ENCODE measurements at regions not wholly inside any gene's neighbourhood (a gene's known extent, or its start where the extent isn't known, plus 50 kb on each side); places are given as distances from the start of the nearest gene placed in this dataset.

GRCh38 chr3:13215940-13216546 is 142.8 kb upstream of the IQSEC1 start:
- no peaks in the 10 kb centered on the region for H3K36me3 ChIP-seq (ENCODE audit: control insufficient read depth, insufficient read depth, low read length)
- no peaks in the 10 kb centered on the region for H3K27me3 ChIP-seq (ENCODE audit: control insufficient read depth, insufficient read depth, low read length)
- H3K9me3 ChIP-seq (ENCODE audit: control insufficient read depth, insufficient read depth, low read depth, low read length): no peaks in the 10 kb centered on the region
- peaks cover 7% of the 10 kb centered on the region; the same call in 1 of the 2 replicates for H3K4me1 ChIP-seq (ENCODE audit: control insufficient read depth, insufficient read depth, low read length)
- H3K9ac ChIP-seq (ENCODE audit: low read length): no peak overlapping the region
- no peak overlapping the region for H3K4me3 ChIP-seq (ENCODE audit: low read depth, low read length)
- H3K27ac ChIP-seq (ENCODE audit: low read depth, low read length): no peak overlapping the region

DNA sequence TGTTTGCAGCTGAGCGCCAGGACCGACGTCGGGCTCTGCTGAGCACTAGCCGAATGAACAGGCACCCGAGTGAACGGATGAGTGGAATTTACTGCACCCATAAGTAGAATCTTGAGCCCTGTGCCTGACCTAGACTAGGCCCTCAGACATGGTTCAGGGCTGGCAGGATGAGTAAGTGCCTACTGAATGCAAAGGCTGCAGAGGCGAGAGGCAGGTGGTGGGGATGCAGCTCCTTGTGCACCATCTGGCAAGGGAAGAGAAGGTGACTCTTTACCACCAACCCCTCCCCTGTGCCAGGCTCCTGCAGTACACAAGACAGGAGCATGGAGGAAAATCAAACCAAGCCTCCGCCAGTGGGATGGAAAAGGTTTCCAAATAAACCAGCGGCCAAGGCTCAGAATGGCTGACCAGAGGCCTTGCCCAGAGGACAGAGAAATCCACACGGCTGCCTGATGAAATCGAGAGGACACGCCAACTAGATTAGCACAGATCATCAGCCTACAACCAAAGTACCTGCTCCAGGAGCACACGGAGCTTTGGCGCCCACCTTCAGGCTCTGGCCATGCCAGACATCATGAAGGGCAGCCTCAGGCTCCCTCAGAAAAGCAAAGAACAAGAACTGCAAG is 141.7 kb upstream of the IQSEC1 start:
- Histone ChIP-seq H3K9me3 (ENCODE audit: control insufficient read depth, insufficient read depth, low read depth, low read length) (no peaks in the 10 kb centered on the region), H3K4me1 (ENCODE audit: control insufficient read depth, insufficient read depth, low read length) (no peaks in the 10 kb centered on the region), H3K36me3 (ENCODE audit: control insufficient read depth, insufficient read depth, low read length) (no peaks in the 10 kb centered on the region), H3K4me3 (ENCODE audit: low read depth, low read length) (no peak overlapping the region), H3K9ac (ENCODE audit: low read length) (no peak overlapping the region), H3K27me3 (ENCODE audit: control insufficient read depth, insufficient read depth, low read length) (no peaks in the 10 kb centered on the region), H3K27ac (ENCODE audit: low read depth, low read length) (no peak overlapping the region)

DNA sequence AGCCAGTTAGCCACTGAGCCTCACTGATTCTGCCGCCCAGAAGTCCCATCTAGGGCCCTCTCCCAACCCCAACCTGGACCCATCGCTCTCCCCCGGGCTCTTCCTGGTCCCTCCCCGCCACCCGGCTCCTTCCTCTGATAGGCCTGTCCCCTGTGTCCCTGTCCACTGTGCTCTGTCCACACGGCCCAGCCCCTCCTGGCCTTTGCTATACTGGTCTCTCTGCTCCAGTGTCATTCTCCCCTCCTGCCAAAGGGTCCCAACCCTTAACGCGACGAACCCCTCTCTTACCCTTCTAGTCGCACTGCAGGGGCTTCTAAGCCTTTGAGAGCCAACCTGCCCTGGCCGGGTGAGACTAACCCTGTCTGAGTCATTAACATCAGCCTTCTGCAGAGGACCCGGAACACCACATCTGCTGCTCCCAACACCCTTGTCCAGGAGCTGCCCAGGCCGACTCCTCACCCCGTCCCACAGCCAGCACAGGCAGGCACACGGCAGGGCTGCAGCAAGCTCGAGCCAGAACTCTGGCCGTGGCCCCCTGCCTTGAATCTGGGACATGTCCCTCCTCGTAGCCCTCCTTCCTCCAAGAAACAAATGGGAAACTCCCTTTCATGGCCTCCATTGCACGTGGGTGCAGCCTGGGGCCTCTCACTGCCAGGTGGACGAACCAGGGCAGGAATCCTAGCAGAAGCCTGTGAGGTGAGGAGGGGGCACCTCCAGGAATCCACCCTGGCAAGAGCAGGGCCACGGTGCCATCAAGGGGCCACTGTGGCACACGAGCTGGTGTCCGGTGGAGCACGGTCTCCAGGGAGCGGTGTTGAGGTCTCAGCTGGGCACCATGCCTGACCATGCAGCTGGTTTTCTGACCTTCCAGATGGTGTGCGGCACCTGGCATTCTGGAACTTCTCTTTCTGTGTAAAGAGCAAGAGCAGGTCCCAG is 140.9 kb upstream of the IQSEC1 start:
- no peaks in the 10 kb centered on the region for H3K9me3 ChIP-seq (ENCODE audit: control insufficient read depth, insufficient read depth, low read depth, low read length)
- no peak overlapping the region for H3K27ac ChIP-seq (ENCODE audit: low read depth, low read length)
- no peaks in the 10 kb centered on the region for H3K36me3 ChIP-seq (ENCODE audit: control insufficient read depth, insufficient read depth, low read length)
- no peak overlapping the region for H3K9ac ChIP-seq (ENCODE audit: low read length)
- no peak overlapping the region for H3K4me3 ChIP-seq (ENCODE audit: low read depth, low read length)
- H3K27me3 ChIP-seq (ENCODE audit: control insufficient read depth, insufficient read depth, low read length): no peaks in the 10 kb centered on the region
- H3K4me1 ChIP-seq (ENCODE audit: control insufficient read depth, insufficient read depth, low read length): no peaks in the 10 kb centered on the region; the same call in 1 of the 2 replicates

- Histone ChIP-seq H3K4me1 (ENCODE audit: control insufficient read depth, insufficient read depth, low read length) (no peaks in the 10 kb centered on the region; the same call in 1 of the 2 replicates), H3K9me3 (ENCODE audit: control insufficient read depth, insufficient read depth, low read depth, low read length) (no peaks in the 10 kb centered on the region), H3K27me3 (ENCODE audit: control insufficient read depth, insufficient read depth, low read length) (no peaks in the 10 kb centered on the region), H3K9ac (ENCODE audit: low read length) (no peak overlapping the region), H3K27ac (ENCODE audit: low read depth, low read length) (no peak overlapping the region), H3K36me3 (ENCODE audit: control insufficient read depth, insufficient read depth, low read length) (no peaks in the 10 kb centered on the region), H3K4me3 (ENCODE audit: low read depth, low read length) (no peak overlapping the region)
Measured at GRCh38 chr3:13213490-13213889, 140.3 kb upstream of the IQSEC1 start.

- Histone ChIP-seq H3K4me1 (ENCODE audit: control insufficient read depth, insufficient read depth, low read length) (no peaks in the 10 kb centered on the region; the same call in 1 of the 2 replicates), H3K9ac (ENCODE audit: low read length) (no peak overlapping the region), H3K36me3 (ENCODE audit: control insufficient read depth, insufficient read depth, low read length) (no peaks in the 10 kb centered on the region), H3K27ac (ENCODE audit: low read depth, low read length) (no peak overlapping the region), H3K9me3 (ENCODE audit: control insufficient read depth, insufficient read depth, low read depth, low read length) (no peaks in the 10 kb centered on the region), H3K4me3 (ENCODE audit: low read depth, low read length) (no peak overlapping the region), H3K27me3 (ENCODE audit: control insufficient read depth, insufficient read depth, low read length) (no peaks in the 10 kb centered on the region)
Measured at GRCh38 chr3:13211605-13212210, 138.5 kb upstream of the IQSEC1 start.

- Histone ChIP-seq H3K27ac (ENCODE audit: low read depth, low read length) (no peak overlapping the region), H3K27me3 (ENCODE audit: control insufficient read depth, insufficient read depth, low read length) (no peaks in the 10 kb centered on the region), H3K4me3 (ENCODE audit: low read depth, low read length) (no peak overlapping the region), H3K36me3 (ENCODE audit: control insufficient read depth, insufficient read depth, low read length) (no peaks in the 10 kb centered on the region), H3K9ac (ENCODE audit: low read length) (no peak overlapping the region), H3K4me1 (ENCODE audit: control insufficient read depth, insufficient read depth, low read length) (no peaks in the 10 kb centered on the region; the same call in 1 of the 2 replicates), H3K9me3 (ENCODE audit: control insufficient read depth, insufficient read depth, low read depth, low read length) (no peaks in the 10 kb centered on the region)
Measured at GRCh38 chr3:13210221-13210975, 137.2 kb upstream of the IQSEC1 start.

DNA sequence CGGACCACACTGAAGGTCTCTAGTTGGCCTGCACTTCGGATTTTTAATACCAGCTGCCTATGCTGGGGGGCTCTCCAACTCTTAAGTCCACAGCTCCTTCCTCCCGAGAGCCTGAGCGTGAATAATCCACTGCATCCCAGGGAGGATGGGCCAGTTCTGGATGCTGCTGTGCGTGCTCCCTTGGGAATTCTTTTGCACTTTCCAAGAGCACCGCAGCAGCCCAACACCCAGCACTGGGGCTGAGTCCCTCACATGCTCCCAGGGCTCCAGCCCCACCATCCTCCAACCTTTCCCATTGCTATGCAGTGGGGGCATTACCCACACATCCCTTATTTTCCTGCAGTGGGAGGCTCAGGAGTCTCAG is 136.4 kb upstream of the IQSEC1 start:
- no peak overlapping the region for H3K27ac ChIP-seq (ENCODE audit: low read depth, low read length)
- no peak overlapping the region for H3K9ac ChIP-seq (ENCODE audit: low read length)
- H3K4me1 ChIP-seq (ENCODE audit: control insufficient read depth, insufficient read depth, low read length): no peaks in the 10 kb centered on the region; the same call in 1 of the 2 replicates
- no peaks in the 10 kb centered on the region for H3K9me3 ChIP-seq (ENCODE audit: control insufficient read depth, insufficient read depth, low read depth, low read length)
- H3K36me3 ChIP-seq (ENCODE audit: control insufficient read depth, insufficient read depth, low read length): no peaks in the 10 kb centered on the region
- H3K4me3 ChIP-seq (ENCODE audit: low read depth, low read length): no peak overlapping the region
- no peaks in the 10 kb centered on the region for H3K27me3 ChIP-seq (ENCODE audit: control insufficient read depth, insufficient read depth, low read length)

DNA sequence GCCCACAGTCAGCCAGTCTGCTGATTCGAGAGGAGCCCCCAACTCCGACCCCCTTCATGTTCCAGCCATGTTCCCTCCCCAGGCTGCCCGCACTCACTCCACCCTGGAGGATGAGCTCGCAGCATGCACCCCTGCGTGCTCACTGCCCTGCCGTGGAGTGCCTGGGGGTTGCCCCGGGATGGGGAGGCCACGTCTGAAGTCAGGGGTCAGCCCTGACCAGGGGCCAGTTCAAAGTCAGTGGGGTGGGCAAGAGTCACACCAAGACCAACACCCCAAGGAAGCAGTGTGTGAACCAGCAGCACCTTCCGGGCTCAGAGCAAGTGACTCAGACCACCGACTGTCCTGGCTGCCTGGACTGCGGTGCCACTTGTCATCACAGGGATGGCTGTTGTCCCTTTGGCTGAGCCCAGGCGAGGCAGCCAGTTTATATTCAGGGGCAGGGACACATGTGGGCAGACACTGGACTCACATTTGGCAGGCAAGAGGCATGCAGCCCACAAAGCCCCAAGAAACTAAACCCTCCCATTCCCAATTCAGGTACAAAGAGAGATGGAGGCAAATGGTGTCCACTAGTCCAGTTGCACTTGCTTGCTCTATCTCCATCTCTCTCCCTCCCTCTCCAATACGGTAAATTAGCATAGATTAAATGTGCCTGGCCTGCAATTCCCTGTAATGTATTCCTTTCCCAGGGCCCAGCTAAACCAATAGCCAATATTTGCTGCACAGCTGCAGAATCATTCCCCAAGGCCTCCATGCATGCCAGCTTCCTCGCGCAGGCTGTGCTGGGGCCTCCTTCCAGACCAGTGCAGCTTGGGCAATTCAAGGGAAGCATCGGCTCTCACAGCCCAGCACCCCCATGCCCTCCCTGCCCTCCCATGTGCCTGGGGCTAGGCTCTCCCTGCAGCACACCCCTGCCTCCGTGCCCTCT is 135.7 kb upstream of the IQSEC1 start:
- H3K4me1 ChIP-seq (ENCODE audit: control insufficient read depth, insufficient read depth, low read length): no peaks in the 10 kb centered on the region; the same call in 1 of the 2 replicates
- no peaks in the 10 kb centered on the region for H3K27me3 ChIP-seq (ENCODE audit: control insufficient read depth, insufficient read depth, low read length)
- H3K9ac ChIP-seq (ENCODE audit: low read length): no peak overlapping the region
- no peak overlapping the region for H3K27ac ChIP-seq (ENCODE audit: low read depth, low read length)
- no peaks in the 10 kb centered on the region for H3K9me3 ChIP-seq (ENCODE audit: control insufficient read depth, insufficient read depth, low read depth, low read length)
- no peaks in the 10 kb centered on the region for H3K36me3 ChIP-seq (ENCODE audit: control insufficient read depth, insufficient read depth, low read length)
- no peak overlapping the region for H3K4me3 ChIP-seq (ENCODE audit: low read depth, low read length)

DNA sequence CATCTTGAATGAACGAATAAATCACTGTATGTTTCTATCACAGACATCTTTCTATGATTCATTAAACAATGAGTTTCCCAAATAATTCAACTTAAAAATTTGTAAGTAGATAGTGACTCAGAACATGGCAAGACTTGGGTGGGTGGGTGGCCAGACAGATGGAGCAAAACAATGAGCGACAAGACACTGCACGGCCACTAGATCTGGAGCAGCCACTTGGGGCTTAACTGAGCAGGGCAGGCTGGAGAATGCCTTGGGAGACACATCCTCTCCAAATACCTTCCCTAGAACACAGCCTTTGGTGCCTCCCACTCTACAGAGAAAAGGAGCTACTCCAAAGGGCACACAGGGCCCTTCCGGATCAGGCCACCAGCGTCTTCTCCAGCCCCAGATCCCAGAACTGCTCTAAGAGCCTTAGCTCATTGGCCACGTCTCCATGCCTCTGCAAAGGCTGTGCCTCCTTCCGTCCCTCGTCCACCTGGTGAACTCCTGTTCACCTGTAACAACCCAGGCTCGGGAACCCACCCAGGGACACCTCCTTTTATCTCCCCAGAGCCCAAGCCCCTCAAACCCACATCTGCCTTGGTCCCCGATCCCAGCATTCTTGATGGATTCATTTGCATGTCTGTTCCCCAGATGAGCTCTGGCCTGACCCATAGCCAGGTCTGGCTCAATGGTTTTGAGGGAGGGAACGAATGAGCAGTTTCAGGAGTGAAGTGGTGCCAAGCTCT is 134.9 kb upstream of the IQSEC1 start:
- Histone ChIP-seq H3K9me3 (ENCODE audit: control insufficient read depth, insufficient read depth, low read depth, low read length) (no peaks in the 10 kb centered on the region), H3K36me3 (ENCODE audit: control insufficient read depth, insufficient read depth, low read length) (no peaks in the 10 kb centered on the region), H3K4me3 (ENCODE audit: low read depth, low read length) (no peak overlapping the region), H3K4me1 (ENCODE audit: control insufficient read depth, insufficient read depth, low read length) (no peaks in the 10 kb centered on the region; the same call in 1 of the 2 replicates), H3K27me3 (ENCODE audit: control insufficient read depth, insufficient read depth, low read length) (no peaks in the 10 kb centered on the region), H3K27ac (ENCODE audit: low read depth, low read length) (no peak overlapping the region), H3K9ac (ENCODE audit: low read length) (no peak overlapping the region)
